Panc1 (cell line): ENCODE measurements at regions not wholly inside any gene's neighbourhood (a gene's known extent, or its start where the extent isn't known, plus 50 kb on each side); places are given as distances from the start of the nearest gene placed in this dataset.

Source experiments
- ATAC-seq: fragments of 200-7000 bp; cut with Tn5 transposase; 2 replicates; pipeline ENCODE4 v1.9.1; 2020; ENCODE audit warnings: mild to moderate bottlenecking, moderate library complexity
- BruUV-seq: library from RNA; stranded (reverse); fragments of 400-500 nt; replicated peaks from 2 replicates; lab custom pipeline; 2021; lab: Mats Ljungman, UMichigan
- CTCF ChIA-PET: fragments of 300-600 bp; sonication (Branson Sonifier 250); formaldehyde crosslinking; loops from one replicate; lab custom pipeline; 2022; ENCODE audit warnings: antibody characterized with exemption; lab: Charles Lee
- POLR2A ChIA-PET: fragments of 300-600 bp; sonication (Branson Sonifier 250); formaldehyde crosslinking; loops from one replicate; lab custom pipeline; 2022; ENCODE audit warnings: antibody characterized with exemption; lab: Charles Lee
- DNase-seq: peaks from one replicate; pipeline ENCODE4 v3.0.0-alpha.2; 2010; ENCODE audit warnings: low read depth, low spot score
- H3K27ac ChIP-seq: 2 replicates; pipeline ENCODE4 v1.5.1; 2011; ENCODE audit warnings: mild to moderate bottlenecking, low read length, inconsistent platforms
- H3K27me3 ChIP-seq: fragments of 200-500 bp; sonication (Bioruptor generic); 2 replicates; pipeline ENCODE4 v1.6.0; 2014; ENCODE audit warnings: low read length, inconsistent platforms; ENCODE audit not compliant: control insufficient read depth, insufficient read depth
- H3K36me3 ChIP-seq: fragments of 200-500 bp; sonication (Bioruptor generic); 2 replicates; pipeline ENCODE4 v1.5.1; 2014; ENCODE audit warnings: inconsistent platforms, mild to moderate bottlenecking, low read length, moderate library complexity; ENCODE audit not compliant: control insufficient read depth, insufficient read depth
- H3K4me1 ChIP-seq: 2 replicates; pipeline ENCODE4 v1.5.1; 2011; ENCODE audit warnings: inconsistent platforms, mild to moderate bottlenecking, low read length, moderate library complexity; ENCODE audit not compliant: control insufficient read depth, insufficient read depth
- H3K4me3 ChIP-seq, 2 experiments: 2 replicates each; pipeline ENCODE4 v1.5.1; 2011 to 2012; ENCODE audit warnings: low read depth in 2 of 2, low read length in 2 of 2, mild to moderate bottlenecking in 2 of 2, inconsistent platforms in 1 of 2, moderate library complexity in 1 of 2
- H3K9me3 ChIP-seq: fragments of 200-500 bp; sonication (Bioruptor generic); 2 replicates; pipeline ENCODE4 v1.5.1; 2014; ENCODE audit warnings: low read depth, mild to moderate bottlenecking, inconsistent platforms, low read length, moderate library complexity; ENCODE audit not compliant: control insufficient read depth, insufficient read depth
- POLR2AphosphoS5 ChIP-seq: IDR thresholded peaks from 2 replicates; pipeline ENCODE4 v1.6.1; 2012; ENCODE audit warnings: mild to moderate bottlenecking, low read depth, low read length, moderate library complexity
- REST ChIP-seq, 2 experiments: IDR thresholded peaks; 2 replicates each; pipeline ENCODE4 v1.6.1; 2011 to 2012; ENCODE audit warnings: low read depth in 2 of 2, control low read depth in 1 of 2, low read length in 1 of 2, mild to moderate bottlenecking in 1 of 2, moderate library complexity in 1 of 2; ENCODE audit not compliant: insufficient read depth in 1 of 2
- SIN3A ChIP-seq: IDR thresholded peaks from 2 replicates; pipeline ENCODE4 v1.6.1; 2012; ENCODE audit warnings: low read depth, mild to moderate bottlenecking, low read length, moderate library complexity, borderline replicate concordance; ENCODE audit not compliant: insufficient read depth
- TCF7L2 ChIP-seq: IDR thresholded peaks from 2 replicates; pipeline ENCODE4 v1.6.1; 2011; ENCODE audit warnings: mild to moderate bottlenecking, low read depth, low read length, inconsistent platforms
- in situ Hi-C: cut with HindIII; loops from 2 replicates; pipeline ENCODE4 v1.10.0; 2016; ENCODE audit warnings: low sequenced_read_pairs, low pct_unique_long_range_greater_than_20kb
- intact Hi-C: fragments of 100-400 bp; cut with micrococcal nuclease; formaldehyde crosslinking; loops from one replicate; pipeline ENCODE4 v1.10.0; 2022; ENCODE audit not compliant: unreplicated experiment
- TF ChIP-seq, protein P1 (sequence below): fragments of 450-650 bp; IDR thresholded peaks from 2 replicates; pipeline ENCODE4 v1.5.1; 2017; ENCODE audit warnings: mild to moderate bottlenecking

- Histone ChIP-seq H3K36me3 (no peaks in the 10 kb centered on the region), H3K27ac (no peak overlapping the region), H3K9me3 (no peaks in the 10 kb centered on the region), H3K4me1 (no peaks in the 10 kb centered on the region), H3K27me3 (no peaks in the 10 kb centered on the region), H3K4me3 (no peak overlapping the region)
- no peak for TF ChIP-seq SIN3A
- no peak for TF ChIP-seq TCF7L2
- no peak for TF ChIP-seq REST (IDR thresholded peaks at IDR 0.05; ENCODE audit: insufficient read depth in 1 of 2, low read depth in 2 of 2, low read length in 1 of 2)
- TF ChIP-seq, protein P1, sequence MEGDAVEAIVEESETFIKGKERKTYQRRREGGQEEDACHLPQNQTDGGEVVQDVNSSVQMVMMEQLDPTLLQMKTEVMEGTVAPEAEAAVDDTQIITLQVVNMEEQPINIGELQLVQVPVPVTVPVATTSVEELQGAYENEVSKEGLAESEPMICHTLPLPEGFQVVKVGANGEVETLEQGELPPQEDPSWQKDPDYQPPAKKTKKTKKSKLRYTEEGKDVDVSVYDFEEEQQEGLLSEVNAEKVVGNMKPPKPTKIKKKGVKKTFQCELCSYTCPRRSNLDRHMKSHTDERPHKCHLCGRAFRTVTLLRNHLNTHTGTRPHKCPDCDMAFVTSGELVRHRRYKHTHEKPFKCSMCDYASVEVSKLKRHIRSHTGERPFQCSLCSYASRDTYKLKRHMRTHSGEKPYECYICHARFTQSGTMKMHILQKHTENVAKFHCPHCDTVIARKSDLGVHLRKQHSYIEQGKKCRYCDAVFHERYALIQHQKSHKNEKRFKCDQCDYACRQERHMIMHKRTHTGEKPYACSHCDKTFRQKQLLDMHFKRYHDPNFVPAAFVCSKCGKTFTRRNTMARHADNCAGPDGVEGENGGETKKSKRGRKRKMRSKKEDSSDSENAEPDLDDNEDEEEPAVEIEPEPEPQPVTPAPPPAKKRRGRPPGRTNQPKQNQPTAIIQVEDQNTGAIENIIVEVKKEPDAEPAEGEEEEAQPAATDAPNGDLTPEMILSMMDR = no peak
- no peak for TF ChIP-seq POLR2AphosphoS5
- ATAC-seq (no peak), DNase-seq (no peak)
- intact Hi-C loops = no loop called here
- POLR2A ChIA-PET = no interaction called here
- in situ Hi-C loops = no loop called here
- CTCF ChIA-PET = no interaction called here
- BruUV-seq = no TSS peak
Observed at GRCh38 chr1:115538579-115538978, 103.2 kb upstream of the VANGL1 start.

DNA sequence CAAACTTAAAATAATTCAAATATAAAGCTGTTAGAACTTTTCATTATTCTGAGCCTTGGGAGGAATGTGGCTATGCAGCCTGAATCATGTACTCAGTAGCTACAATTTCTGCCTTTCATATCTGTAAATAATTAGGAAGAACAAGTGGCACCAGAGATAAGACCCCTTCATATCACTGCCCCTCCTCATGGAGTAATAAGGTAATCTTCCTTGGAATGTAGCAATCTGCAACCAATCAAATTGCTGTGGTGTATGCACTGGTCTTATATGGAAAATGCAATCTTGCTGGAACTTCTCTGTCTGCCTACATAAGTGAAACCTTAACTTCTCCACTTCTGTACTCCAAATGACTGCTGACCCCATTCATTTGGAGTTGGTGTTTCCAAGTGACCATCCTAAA lies 104.4 kb upstream of the VANGL1 start:
- no TSS peak for BruUV-seq
- Histone ChIP-seq H3K9me3 (no peaks in the 10 kb centered on the region), H3K36me3 (no peaks in the 10 kb centered on the region), H3K27me3 (no peaks in the 10 kb centered on the region), H3K27ac (no peak overlapping the region), H3K4me1 (no peaks in the 10 kb centered on the region), H3K4me3 (no peak overlapping the region)
- no peak for TF ChIP-seq SIN3A
- TF ChIP-seq REST (IDR thresholded peaks at IDR 0.05; ENCODE audit: insufficient read depth in 1 of 2, low read depth in 2 of 2, low read length in 1 of 2) = no peak
- TF ChIP-seq, protein P1 = no peak
- no peak for TF ChIP-seq TCF7L2
- TF ChIP-seq POLR2AphosphoS5 = no peak
- DNase-seq = no peak
- intact Hi-C loops (no loop called here), in situ Hi-C loops (no loop called here)
- CTCF ChIA-PET = no interaction called here
- no peak for ATAC-seq
- POLR2A ChIA-PET = no interaction called here
